GM21576 (cell line): ENCODE measurements at regions not wholly inside any gene's neighbourhood (a gene's known extent, or its start where the extent isn't known, plus 50 kb on each side); places are given as distances from the start of the nearest gene placed in this dataset.
"Not testable (repeated sequence)": the region's sequence is repeated elsewhere in the genome, so short reads cannot be mapped to it uniquely, and the experiment has no call there.

Experiments used
- ATAC-seq: cut with Tn5 transposase; IDR thresholded peaks from one replicate; pipeline ENCODE4 v1.9.1; 2021; ENCODE audit warnings: mild to moderate bottlenecking, moderate library complexity; ENCODE audit not compliant: unreplicated experiment

GRCh38 chr7:46606761-46607160, 685.7 kb upstream of the IGFBP3 start:
- no peak for ATAC-seq

DNA sequence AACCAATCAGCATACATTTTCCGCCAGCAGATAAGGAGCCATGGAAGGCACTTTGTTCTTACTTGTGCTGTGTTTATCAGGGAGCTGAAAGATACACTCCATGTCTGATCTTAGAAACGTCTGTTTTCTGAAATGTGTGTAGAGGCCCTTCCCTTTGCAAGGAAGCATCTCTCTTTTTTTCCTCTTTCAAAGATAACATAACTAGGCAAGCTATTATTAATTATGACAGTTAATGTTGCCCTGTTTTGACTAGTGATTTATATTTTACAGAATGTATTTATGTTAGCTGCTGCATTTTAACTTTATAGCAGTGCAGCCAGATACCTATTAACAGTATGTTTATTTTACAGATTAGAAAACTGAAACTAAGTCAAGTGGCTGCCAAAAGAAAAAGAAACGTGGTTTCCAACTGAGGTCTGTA, 683.2 kb upstream of the IGFBP3 start:
- ATAC-seq, result no peak

DNA sequence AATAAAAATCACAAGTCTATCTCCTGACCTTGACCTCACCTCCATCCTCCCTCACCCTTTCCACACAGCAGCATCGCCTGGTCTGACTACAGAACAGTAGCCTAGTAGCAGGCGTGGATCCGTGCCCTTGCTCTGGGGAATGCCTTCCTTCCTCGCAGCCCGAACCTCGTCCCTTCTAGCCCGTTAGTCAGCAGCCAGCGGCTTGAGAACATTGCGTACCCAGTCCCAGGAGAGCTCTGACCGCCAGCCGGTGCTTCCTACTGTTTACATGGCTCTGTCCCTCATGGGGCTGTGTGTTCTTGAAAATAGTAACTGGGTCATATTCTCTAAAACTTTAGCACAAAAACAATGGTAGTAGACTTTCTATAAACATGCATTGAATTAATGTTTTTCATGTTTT, 682.7 kb upstream of the IGFBP3 start:
- no peak for ATAC-seq

DNA sequence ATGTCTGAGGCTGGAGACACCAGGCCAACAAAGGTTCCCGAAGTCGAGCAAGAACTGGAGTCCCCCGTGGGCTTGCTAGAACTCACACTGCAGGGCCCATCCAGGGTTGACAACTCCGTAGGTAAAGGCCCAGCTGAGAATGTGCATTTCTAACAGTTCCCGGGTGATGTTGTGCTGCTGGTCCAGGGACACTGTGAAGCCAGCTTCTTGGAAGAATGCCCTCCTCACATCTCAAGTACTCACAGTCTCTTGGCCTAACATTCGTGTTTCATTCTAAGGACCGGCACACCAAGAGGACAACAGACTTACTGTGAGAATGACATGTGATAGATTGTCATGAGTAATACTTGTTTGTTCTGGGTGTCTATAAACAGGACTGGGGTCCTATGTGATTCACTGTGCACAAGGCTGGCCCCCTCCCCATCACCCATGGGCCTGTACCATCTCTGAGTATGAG, 682.3 kb upstream of the IGFBP3 start:
- ATAC-seq, result no peak

DNA sequence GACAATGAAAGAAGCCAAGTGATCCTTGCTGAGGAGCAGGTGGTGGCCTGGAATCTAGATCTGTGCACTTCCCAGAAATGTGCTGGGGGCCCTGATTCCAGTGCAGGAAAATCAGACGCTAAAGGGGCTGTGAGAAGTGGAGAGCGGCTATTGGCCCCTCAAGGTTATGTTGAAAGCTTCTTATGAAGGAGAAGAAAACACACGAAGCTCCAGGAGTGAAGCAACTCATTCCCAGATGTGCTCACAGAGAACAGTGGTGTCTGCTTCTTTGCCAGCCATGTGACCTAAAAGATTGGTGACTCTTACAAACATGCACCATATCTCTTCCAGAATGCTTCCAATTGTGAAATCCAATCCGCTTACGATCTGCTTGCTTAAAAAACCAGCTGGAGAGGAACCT, 679.3 kb upstream of the IGFBP3 start:
- no peak for ATAC-seq

GRCh38 chr7:46594831-46595230, 673.8 kb upstream of the IGFBP3 start:
- ATAC-seq, result not testable (repeated sequence)

DNA sequence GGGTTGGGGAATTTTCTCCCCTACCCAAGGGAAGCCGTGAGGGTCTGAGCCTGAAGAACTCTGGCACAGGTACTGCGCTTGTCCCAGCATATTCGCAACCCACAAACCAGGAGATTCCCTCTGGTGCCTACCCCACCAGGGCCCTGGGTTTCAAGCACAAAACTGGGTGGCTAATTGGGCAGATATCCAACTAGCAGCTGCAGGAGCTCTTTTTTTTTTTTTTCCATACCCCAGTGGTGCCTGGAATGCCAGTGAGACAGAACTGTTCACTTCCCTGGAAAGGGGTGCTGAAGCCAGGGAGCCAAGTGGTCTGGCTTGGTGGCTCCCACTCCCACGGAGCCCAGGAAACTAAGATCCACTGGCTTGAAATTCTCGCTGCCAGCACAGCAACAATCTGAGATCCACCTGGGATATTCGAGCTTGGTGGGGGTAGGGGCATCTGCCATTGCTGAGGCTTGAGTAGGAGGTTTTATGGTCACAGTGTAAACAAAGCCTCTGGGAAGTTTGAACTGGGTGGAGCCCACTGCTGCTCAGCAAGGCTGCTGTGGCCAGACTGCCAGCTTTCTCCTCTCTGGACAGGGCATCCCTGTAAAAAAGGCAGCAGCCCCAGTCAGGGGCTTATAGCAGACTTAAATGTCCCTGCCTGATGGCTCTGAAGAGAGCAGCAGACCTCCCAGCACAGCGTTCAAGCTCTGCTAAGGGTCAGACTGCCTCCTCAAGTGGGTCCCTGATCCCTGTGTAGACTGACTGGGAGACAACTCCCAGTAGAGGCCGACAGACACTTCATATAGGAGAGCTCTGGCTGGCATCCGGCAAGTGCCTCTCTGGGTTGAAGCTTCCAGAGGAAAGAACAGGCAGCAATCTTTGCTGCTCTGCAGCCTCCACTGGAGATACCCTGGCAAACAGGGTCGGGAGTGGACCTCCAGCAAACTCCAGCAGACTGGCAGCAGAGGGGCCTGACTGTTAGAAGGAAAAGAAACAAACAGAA, 670.1 kb upstream of the IGFBP3 start:
- not testable (repeated sequence) for ATAC-seq

DNA sequence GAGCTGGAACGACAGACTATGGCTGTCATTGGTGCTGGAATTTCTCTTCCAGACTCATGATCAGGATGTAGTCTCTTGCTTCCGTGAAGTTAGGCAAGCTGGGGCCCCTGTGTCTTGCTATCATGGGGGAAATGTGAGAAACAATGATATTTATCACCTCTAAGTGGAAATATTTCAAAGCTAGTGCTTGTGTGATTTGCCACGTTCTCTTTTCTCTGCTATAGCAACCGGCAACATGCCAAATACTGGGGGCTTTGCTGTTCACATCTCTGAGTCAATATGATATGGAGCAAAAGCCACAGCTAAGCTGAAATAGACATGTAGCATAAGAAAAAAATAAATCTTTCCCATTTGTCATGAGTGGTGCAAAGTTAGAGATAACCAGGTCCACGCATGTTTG, 668.2 kb upstream of the IGFBP3 start:
- ATAC-seq, result no peak

GRCh38 chr7:46586406-46586805, 665.3 kb upstream of the IGFBP3 start:
- ATAC-seq, result no peak

GRCh38 chr7:46583656-46584055, 662.6 kb upstream of the IGFBP3 start:
- no peak for ATAC-seq

DNA sequence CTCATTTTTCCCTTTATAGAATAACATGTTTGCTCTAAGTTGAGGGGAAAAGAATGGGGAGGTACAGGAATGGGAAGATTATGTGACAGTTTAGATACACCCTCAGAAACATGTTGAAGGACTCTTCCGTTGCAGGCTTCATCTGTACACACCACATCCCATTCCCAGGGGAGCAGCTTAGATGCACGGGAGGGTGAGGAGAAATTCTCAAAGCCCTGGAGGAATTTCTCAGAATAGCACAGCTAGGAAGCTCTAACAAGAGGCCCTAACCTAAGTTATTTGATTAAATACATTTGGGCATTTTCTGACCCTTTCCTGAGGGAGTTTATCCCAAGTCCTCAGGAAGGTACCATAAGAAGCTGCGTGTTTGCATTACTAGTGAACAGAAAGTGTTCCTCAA, 660.2 kb upstream of the IGFBP3 start:
- ATAC-seq, result no peak

DNA sequence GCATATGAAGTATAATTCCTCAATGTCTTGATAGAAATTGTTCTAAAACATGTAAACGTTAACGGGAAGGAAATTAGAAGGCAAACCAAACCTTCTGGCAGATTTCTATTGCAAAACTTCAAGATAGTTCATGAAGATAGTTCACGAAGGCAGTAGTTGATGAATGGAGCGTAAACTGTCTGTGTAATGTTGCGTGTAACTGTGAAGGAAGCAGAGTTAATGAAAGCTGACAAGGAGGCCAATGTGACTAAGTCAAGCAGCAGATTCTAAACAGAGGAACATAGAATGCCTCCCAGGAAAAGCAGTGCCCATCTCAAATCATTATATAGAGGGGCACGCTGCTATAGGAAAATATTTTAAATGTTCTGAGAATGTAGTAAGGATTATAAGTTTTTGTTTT, 659.7 kb upstream of the IGFBP3 start:
- no peak for ATAC-seq

- no peak for ATAC-seq
These were observed 656.3 kb upstream of the IGFBP3 start for GRCh38 chr7:46577394-46577793.

GRCh38 chr7:46576950-46577349, 655.9 kb upstream of the IGFBP3 start:
- ATAC-seq, result no peak

DNA sequence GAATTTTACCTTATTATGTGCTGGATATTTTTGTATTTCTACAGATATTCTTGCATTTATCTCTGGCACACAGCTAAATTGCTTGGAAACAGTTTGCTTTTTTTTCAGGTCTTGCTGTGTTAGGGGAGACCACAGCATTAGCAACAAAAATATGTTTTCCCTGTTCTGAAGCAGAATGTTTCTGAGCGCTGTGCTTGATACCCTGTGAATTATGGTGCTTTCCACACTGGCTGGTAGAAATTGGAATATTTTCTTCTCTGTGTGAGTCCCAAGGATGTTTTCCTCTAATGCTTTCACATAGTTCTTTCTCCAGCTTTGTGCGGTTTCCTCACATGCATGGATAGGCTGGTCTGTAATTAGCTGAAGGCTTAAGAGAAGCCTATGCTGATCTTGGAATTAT, 651.6 kb upstream of the IGFBP3 start:
- no peak for ATAC-seq

DNA sequence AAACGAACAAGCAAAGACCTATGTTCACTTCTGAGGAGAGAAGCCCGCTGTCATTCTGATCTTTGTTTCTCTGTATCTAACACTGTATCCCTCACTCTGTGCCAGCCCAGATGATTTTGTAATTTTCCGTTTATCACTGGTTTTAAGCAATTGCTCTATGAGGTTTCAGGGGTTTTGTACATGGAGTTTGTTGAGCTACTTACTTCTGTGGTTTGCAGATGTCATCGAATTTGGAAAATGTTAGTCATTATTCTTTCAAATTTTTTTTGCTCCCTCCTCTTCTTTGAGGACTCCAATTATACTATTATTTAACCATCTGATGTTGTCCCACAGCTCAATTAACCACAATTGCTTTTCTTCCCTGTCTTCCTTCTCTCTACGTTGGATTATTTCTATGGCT, 650.9 kb upstream of the IGFBP3 start:
- no peak for ATAC-seq

- ATAC-seq, result no peak
These were observed 648.0 kb upstream of the IGFBP3 start for GRCh38 chr7:46569133-46569465.

- no peak for ATAC-seq
These were observed 647.5 kb upstream of the IGFBP3 start for GRCh38 chr7:46568420-46569132.

DNA sequence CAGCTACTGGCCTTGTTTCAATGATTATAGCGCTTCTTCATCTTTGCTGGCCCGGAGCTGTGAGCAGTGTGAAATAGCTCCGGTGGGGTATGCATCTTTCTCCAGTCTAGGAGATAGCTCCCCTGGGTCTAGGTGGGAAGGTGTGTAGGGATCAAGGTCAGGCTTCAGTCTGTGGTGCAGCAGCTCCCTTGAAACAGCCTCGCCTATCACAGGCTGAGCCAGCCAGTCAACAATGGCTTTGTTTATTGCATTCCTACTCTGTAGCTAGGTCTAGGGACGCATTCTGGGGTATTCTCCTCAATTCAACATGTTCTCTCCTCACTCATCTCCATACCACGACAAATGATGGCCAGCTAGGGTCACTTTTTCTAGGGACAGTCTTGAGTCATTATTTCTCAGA, 646.8 kb upstream of the IGFBP3 start:
- no peak for ATAC-seq

- no peak for ATAC-seq
These were observed 645.2 kb upstream of the IGFBP3 start for GRCh38 chr7:46566097-46566774.

DNA sequence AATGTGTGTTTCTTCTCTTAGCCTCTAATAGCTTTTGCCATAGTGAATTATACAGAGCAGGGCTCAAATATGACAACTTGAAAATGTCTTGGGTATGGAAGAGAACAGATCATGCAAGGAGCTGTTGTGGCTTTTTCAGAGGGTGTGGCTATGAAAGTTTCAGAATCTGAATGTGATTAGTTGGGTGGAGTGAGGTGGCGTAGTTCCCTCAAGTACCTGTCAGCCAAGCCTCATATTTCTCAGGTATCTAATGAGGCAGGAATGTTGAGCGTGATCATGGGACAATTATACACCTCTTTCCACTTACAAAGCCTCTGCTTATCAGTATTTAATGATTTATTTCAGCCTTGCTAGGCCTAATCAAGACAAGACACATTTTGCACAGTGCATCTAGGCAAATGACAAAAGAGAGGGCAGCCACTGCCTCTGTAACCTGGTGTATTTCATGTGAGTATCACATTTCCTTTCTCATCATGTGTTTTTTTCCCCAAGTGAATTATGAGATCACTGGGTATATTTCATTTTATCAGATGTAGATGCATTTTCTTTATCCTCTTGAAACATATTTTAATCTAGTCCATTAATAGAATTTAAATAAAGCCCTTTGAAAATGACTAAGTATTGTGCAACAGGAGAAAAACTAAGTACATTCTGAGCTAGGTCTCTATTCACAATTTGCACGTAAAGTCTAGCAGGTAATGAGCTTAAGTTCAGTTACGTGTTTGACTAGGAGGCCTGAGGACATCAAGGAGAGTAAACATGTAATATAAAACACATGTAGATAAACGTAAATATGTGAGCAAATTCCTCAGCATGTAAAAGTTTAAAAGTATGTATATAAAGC, 644.4 kb upstream of the IGFBP3 start:
- ATAC-seq, result no peak
